ENCODE measurements at regions not wholly inside any gene's neighbourhood (a gene's known extent, or its start where the extent isn't known, plus 50 kb on each side); places are given as distances from the start of the nearest gene placed in this dataset.

DNA sequence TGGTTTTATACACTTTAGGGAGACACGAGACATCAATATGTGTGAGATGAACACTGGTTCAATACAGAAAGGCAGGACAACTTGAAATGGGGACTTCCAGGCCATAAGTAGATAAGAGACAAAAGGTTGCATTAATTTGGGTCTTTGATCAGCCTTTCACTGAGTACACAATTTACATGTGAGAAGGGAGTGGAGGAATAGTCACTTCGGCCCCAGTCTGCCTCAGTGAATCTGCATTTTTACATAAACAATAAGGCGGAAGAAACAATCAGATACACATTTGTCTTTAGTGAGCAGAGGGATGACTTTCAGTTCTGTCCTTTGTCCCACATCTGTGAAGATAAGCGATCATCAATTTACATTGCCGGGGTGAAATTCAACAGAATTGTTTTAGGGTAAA lies 104.3 kb upstream of the ARL4C start:
- WGBS, 2 experiments (ENCODE audit: extremely low coverage in 1 of 2, insufficient coverage in 1 of 2, insufficient read length in 1 of 2, insufficient replicate concordance in 2 of 2, low coverage in 1 of 2, low lambda C conversion rate in 2 of 2, missing lambda C conversion rate in 1 of 2), result 76% methylated on average over 5 of the region's 5 CpGs; no CpG with 5 or more reads in 1 of the 2 experiments
- no peak overlapping the region for H3K23ac ChIP-seq (ENCODE audit: insufficient read length)
- peak overlapping the region; percentile 88; the same call in 1 of the 2 replicates for H2BK20ac ChIP-seq (ENCODE audit: low read length)
- no peak overlapping the region for H3K14ac ChIP-seq (ENCODE audit: insufficient read length)
- H2AFZ ChIP-seq (ENCODE audit: low read length), result no peak overlapping the region
- H3K4me1 ChIP-seq (replicated peaks in 1 of 4; ENCODE audit: control insufficient read depth in 3 of 4, insufficient read depth in 4 of 4, low read length in 3 of 4), result peaks cover 6 to 13% (median 10%) of the 10 kb centered on the region in 4 experiments
- H3K18ac ChIP-seq (ENCODE audit: extremely low read depth, low read length), result no peak overlapping the region
- H4K20me1 ChIP-seq (replicated peaks in 1 of 2; ENCODE audit: control insufficient read depth in 1 of 2, insufficient read depth in 2 of 2, low read length in 2 of 2), result no peaks in the 10 kb centered on the region
- H3K23me2 ChIP-seq (ENCODE audit: low read depth, low read length), result no peaks in the 10 kb centered on the region
- H3K9me3 ChIP-seq (ENCODE audit: insufficient read depth in 2 of 2, low read depth in 1 of 2, low read length in 1 of 2), result peaks cover 0 to 2% of the 10 kb centered on the region in 2 experiments; a peak in 1 of 4 replicates
- H4K5ac ChIP-seq (ENCODE audit: insufficient read length, low read depth, low read length), result no peak overlapping the region
- ChIA-PET POLR2A (ENCODE audit: partially characterized antibody) (no interaction called here), CTCF (ENCODE audit: partially characterized antibody) (interaction anchor here (0.7 to 1.3 kb wide), 2 partner anchors 8 to 144 kb away, joined by 3 to 4 read pairs; no protein-coding TSS in a partner anchor)
- no peak for FAIRE-seq
- H3K27me3 ChIP-seq (replicated peaks in 1 of 4; ENCODE audit: control insufficient read depth in 3 of 4, extremely low read depth in 1 of 4, insufficient read depth in 3 of 4, low read length in 3 of 4), result 0 out of 7 replicates have a peak, but pooled peaks cover 0 to 2% (median 0%) of the 10 kb centered on the region in 4 experiments
- DNase-seq (ENCODE audit: low read depth in 1 of 2, low spot score in 2 of 2), result no peak
- no peak overlapping the region for H4K91ac ChIP-seq (replicated peaks; ENCODE audit: insufficient read length, low read length)
- H3K27ac ChIP-seq (ENCODE audit: low read depth, low read length), result no peak overlapping the region
- no peaks in the 10 kb centered on the region for H3K79me2 ChIP-seq (ENCODE audit: control insufficient read depth in 1 of 2, insufficient read depth in 2 of 2, low read length in 2 of 2)
- no peak overlapping the region for H3K56ac ChIP-seq (replicated peaks; ENCODE audit: insufficient read length, low read depth, low read length)
- H2BK15ac ChIP-seq (ENCODE audit: low read length), result peak overlapping the region; percentile 77; the same call in 1 of the 2 replicates
- H2AK5ac ChIP-seq (ENCODE audit: low read depth, low read length), result no peak overlapping the region
- H4K8ac ChIP-seq (ENCODE audit: extremely low read depth, insufficient read depth, low read length), result no peak overlapping the region
- no peak overlapping the region for H2BK12ac ChIP-seq (ENCODE audit: low read depth, low read length)
- H2BK120ac ChIP-seq (replicated peaks; ENCODE audit: low read depth, low read length), result no peak overlapping the region
- no peaks in the 10 kb centered on the region for H3K36me3 ChIP-seq (ENCODE audit: control insufficient read depth in 2 of 4, insufficient read depth in 4 of 4, low read length in 3 of 4)
- no peak overlapping the region; the same call in 1 of the 2 replicates for H2BK5ac ChIP-seq (ENCODE audit: low read depth, low read length)
- H3K4me3 ChIP-seq (ENCODE audit: extremely low read depth in 1 of 4, insufficient read depth in 2 of 4, low read depth in 3 of 4, low read length in 4 of 4), result no peak overlapping the region
- H3K4ac ChIP-seq (replicated peaks; ENCODE audit: insufficient read length, low read depth, low read length), result no peak overlapping the region
- no peak overlapping the region for H3K9ac ChIP-seq (replicated peaks in 1 of 4; ENCODE audit: extremely low read depth in 1 of 4, low read depth in 3 of 4, low read length in 3 of 4)
- no peaks in the 10 kb centered on the region for H3K79me1 ChIP-seq (ENCODE audit: low read depth, low read length)
- no peak overlapping the region; a peak in 1 of 4 replicates for H3K4me2 ChIP-seq (ENCODE audit: insufficient read depth in 1 of 2, low read depth in 2 of 2, low read length in 2 of 2)
- TF ChIP-seq CHD1 (IDR thresholded peaks at IDR 0.05; ENCODE audit: low read depth, low read length) (no peak), GTF2F1 (IDR thresholded peaks at IDR 0.05; ENCODE audit: borderline replicate concordance, low read depth, low read length) (no peak), RFX5 (IDR thresholded peaks at IDR 0.05; ENCODE audit: borderline replicate concordance, low read depth, low read length) (no peak), BCL11A (IDR thresholded peaks at IDR 0.05; ENCODE audit: low read depth in 2 of 2, low read length in 2 of 2) (no peak), FOSL1 (IDR thresholded peaks at IDR 0.05; ENCODE audit: insufficient read depth, low read depth, low read length) (no peak), GABPA (IDR thresholded peaks at IDR 0.05; ENCODE audit: borderline replicate concordance, insufficient read depth, low read length) (no peak), TAF1 (IDR thresholded peaks at IDR 0.05; ENCODE audit: low read depth, low read length) (no peak), RNF2 (IDR thresholded peaks at IDR 0.05; ENCODE audit: borderline replicate concordance, low read depth, low read length, missing control alignments, poor library complexity, severe bottlenecking) (no peak), JUND (IDR thresholded peaks at IDR 0.05; ENCODE audit: low read length) (no peak), YY1 (IDR thresholded peaks at IDR 0.05; ENCODE audit: low read depth, low read length) (no peak), MAFK (IDR thresholded peaks at IDR 0.05; ENCODE audit: low read depth, low read length) (no peak)
- TF ChIP-seq, protein P1, sequence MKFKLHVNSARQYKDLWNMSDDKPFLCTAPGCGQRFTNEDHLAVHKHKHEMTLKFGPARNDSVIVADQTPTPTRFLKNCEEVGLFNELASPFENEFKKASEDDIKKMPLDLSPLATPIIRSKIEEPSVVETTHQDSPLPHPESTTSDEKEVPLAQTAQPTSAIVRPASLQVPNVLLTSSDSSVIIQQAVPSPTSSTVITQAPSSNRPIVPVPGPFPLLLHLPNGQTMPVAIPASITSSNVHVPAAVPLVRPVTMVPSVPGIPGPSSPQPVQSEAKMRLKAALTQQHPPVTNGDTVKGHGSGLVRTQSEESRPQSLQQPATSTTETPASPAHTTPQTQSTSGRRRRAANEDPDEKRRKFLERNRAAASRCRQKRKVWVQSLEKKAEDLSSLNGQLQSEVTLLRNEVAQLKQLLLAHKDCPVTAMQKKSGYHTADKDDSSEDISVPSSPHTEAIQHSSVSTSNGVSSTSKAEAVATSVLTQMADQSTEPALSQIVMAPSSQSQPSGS (IDR thresholded peaks at IDR 0.05; ENCODE audit: low read length), result no peak
